ENCODE measurements at regions not wholly inside any gene's neighbourhood (a gene's known extent, or its start where the extent isn't known, plus 50 kb on each side); places are given as distances from the start of the nearest gene placed in this dataset.

DNA sequence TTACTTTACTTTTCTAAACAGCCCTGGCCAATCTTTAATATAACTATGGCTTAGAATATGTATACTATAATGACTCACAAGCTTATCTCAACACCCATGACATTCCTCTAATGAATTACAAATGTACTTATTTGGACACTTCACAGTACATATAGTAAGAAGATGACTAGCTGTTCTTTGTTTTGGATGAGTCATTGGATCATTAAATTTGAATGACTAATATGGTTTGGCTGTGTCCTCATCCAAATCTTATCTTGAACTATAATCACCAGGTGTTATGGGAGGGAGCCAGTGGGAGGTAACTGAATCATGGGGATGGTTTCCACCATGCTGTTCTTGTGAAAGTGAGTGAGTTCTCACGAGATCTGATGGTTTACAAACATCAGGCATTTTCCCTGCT is 807.5 kb upstream of the SORCS1 start:
- no peak overlapping the region for H3K4me3 ChIP-seq (ENCODE audit: low read length, poor library complexity, severe bottlenecking)
- H3K9me2 ChIP-seq (replicated peaks; ENCODE audit: low read depth, low read length) = no peaks in the 10 kb centered on the region
- H3K36me3 ChIP-seq (ENCODE audit: insufficient read depth, low read length) = no peaks in the 10 kb centered on the region
- no peaks in the 10 kb centered on the region for H3K9me3 ChIP-seq (ENCODE audit: insufficient read depth, low read depth, low read length)
- H3K79me2 ChIP-seq (ENCODE audit: insufficient read depth, low read length) = no peaks in the 10 kb centered on the region
- H4K20me1 ChIP-seq (ENCODE audit: insufficient read depth, low read length, poor library complexity, severe bottlenecking) = no peaks in the 10 kb centered on the region
- no peaks in the 10 kb centered on the region for H3K27me3 ChIP-seq (ENCODE audit: insufficient read depth, low read length, poor library complexity, severe bottlenecking)
- TF ChIP-seq EZH2phosphoT487 (IDR thresholded peaks at IDR 0.05; ENCODE audit: borderline replicate concordance) = no peak
- TF ChIP-seq, protein P1, sequence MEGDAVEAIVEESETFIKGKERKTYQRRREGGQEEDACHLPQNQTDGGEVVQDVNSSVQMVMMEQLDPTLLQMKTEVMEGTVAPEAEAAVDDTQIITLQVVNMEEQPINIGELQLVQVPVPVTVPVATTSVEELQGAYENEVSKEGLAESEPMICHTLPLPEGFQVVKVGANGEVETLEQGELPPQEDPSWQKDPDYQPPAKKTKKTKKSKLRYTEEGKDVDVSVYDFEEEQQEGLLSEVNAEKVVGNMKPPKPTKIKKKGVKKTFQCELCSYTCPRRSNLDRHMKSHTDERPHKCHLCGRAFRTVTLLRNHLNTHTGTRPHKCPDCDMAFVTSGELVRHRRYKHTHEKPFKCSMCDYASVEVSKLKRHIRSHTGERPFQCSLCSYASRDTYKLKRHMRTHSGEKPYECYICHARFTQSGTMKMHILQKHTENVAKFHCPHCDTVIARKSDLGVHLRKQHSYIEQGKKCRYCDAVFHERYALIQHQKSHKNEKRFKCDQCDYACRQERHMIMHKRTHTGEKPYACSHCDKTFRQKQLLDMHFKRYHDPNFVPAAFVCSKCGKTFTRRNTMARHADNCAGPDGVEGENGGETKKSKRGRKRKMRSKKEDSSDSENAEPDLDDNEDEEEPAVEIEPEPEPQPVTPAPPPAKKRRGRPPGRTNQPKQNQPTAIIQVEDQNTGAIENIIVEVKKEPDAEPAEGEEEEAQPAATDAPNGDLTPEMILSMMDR (conservative IDR thresholded peaks at IDR 0.05; ENCODE audit: low read length) = no peak
- no peak overlapping the region for H2AFZ ChIP-seq (ENCODE audit: low read length)
- H3K9ac ChIP-seq (ENCODE audit: low read depth, low read length, poor library complexity, severe bottlenecking) = no peak overlapping the region
- H3K4me1 ChIP-seq (ENCODE audit: insufficient read depth, low read length, poor library complexity, severe bottlenecking) = no peaks in the 10 kb centered on the region
- no peak overlapping the region for H3K4me2 ChIP-seq (ENCODE audit: low read depth, low read length, poor library complexity, severe bottlenecking)
- H3F3A ChIP-seq (ENCODE audit: low read depth) = no peaks in the 10 kb centered on the region

DNA sequence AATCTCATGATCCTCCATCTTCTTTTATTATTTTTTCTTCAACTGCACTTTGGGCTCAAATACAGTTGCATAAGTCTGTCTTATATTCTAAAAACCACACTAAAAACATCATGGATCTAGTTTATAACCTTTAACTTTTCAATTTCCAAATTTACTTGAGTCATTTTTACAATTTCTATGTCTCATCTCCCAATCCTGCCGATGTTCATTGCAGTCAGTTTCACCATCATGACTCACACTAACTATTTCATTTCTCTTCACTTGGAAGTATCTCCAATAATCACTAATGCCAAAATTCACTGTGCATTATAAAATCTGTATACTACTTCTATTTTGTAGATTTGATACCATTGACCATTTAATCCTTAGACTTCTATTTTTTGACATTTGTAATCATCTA is 806.9 kb upstream of the SORCS1 start:
- Histone ChIP-seq H4K20me1 (ENCODE audit: insufficient read depth, low read length, poor library complexity, severe bottlenecking) (no peaks in the 10 kb centered on the region), H3K27me3 (ENCODE audit: insufficient read depth, low read length, poor library complexity, severe bottlenecking) (no peaks in the 10 kb centered on the region), H3F3A (ENCODE audit: low read depth) (no peaks in the 10 kb centered on the region), H3K4me1 (ENCODE audit: insufficient read depth, low read length, poor library complexity, severe bottlenecking) (no peaks in the 10 kb centered on the region), H3K36me3 (ENCODE audit: insufficient read depth, low read length) (no peaks in the 10 kb centered on the region), H3K4me3 (ENCODE audit: low read length, poor library complexity, severe bottlenecking) (no peak overlapping the region), H3K79me2 (ENCODE audit: insufficient read depth, low read length) (no peaks in the 10 kb centered on the region), H3K9me3 (ENCODE audit: insufficient read depth, low read depth, low read length) (no peaks in the 10 kb centered on the region), H2AFZ (ENCODE audit: low read length) (no peak overlapping the region), H3K4me2 (ENCODE audit: low read depth, low read length, poor library complexity, severe bottlenecking) (no peak overlapping the region), H3K9ac (ENCODE audit: low read depth, low read length, poor library complexity, severe bottlenecking) (no peak overlapping the region), H3K9me2 (replicated peaks; ENCODE audit: low read depth, low read length) (no peaks in the 10 kb centered on the region)
- TF ChIP-seq, protein P1 (conservative IDR thresholded peaks at IDR 0.05; ENCODE audit: low read length) = no peak
- no peak for TF ChIP-seq EZH2phosphoT487 (IDR thresholded peaks at IDR 0.05; ENCODE audit: borderline replicate concordance)

DNA sequence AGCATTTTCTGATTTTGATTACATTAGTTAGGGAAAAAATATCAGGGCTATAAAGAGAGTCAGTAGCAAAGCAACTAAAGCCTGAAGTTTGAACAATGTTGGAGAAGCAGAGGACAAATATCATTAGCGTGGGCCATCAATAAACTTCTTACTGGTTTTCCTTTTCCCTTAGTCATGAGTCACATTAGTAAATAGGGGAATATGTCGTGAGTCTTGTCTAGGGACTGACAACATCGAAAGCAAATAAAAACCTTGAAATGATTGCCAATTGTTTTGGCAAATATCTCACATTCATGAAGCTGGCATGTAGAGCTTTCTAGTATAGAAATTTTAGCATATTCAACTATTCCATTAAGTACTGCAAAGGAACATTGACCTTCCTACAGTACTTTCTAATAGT is 806.0 kb upstream of the SORCS1 start:
- Histone ChIP-seq H3K9me3 (ENCODE audit: insufficient read depth, low read depth, low read length) (no peaks in the 10 kb centered on the region), H4K20me1 (ENCODE audit: insufficient read depth, low read length, poor library complexity, severe bottlenecking) (no peaks in the 10 kb centered on the region), H3K9me2 (replicated peaks; ENCODE audit: low read depth, low read length) (no peaks in the 10 kb centered on the region), H3K36me3 (ENCODE audit: insufficient read depth, low read length) (no peaks in the 10 kb centered on the region), H3K4me2 (ENCODE audit: low read depth, low read length, poor library complexity, severe bottlenecking) (no peak overlapping the region), H3K4me3 (ENCODE audit: low read length, poor library complexity, severe bottlenecking) (no peak overlapping the region), H3K9ac (ENCODE audit: low read depth, low read length, poor library complexity, severe bottlenecking) (no peak overlapping the region), H3K4me1 (ENCODE audit: insufficient read depth, low read length, poor library complexity, severe bottlenecking) (no peaks in the 10 kb centered on the region), H2AFZ (ENCODE audit: low read length) (no peak overlapping the region), H3K79me2 (ENCODE audit: insufficient read depth, low read length) (no peaks in the 10 kb centered on the region), H3K27me3 (ENCODE audit: insufficient read depth, low read length, poor library complexity, severe bottlenecking) (no peaks in the 10 kb centered on the region), H3F3A (ENCODE audit: low read depth) (no peaks in the 10 kb centered on the region)
- TF ChIP-seq, protein P1 (conservative IDR thresholded peaks at IDR 0.05; ENCODE audit: low read length) = no peak
- no peak for TF ChIP-seq EZH2phosphoT487 (IDR thresholded peaks at IDR 0.05; ENCODE audit: borderline replicate concordance)

Measured in Loucy (cell line).